H1 (cell line): ENCODE measurements at regions not wholly inside any gene's neighbourhood (a gene's known extent, or its start where the extent isn't known, plus 50 kb on each side); places are given as distances from the start of the nearest gene placed in this dataset.

ENCODE experiments used
- CBX8 ChIP-seq: fragments of 300-800, 300-1000 bp; sonication (generic); IDR thresholded peaks from 2 replicates; pipeline ENCODE4 v1.7.1; 2016; ENCODE audit warnings: low read depth, low read length, borderline replicate concordance
- POLR2AphosphoS5 ChIP-seq: IDR thresholded peaks from 2 replicates; pipeline ENCODE4 v1.6.1; 2011; ENCODE audit warnings: low read depth, low read length
- RFX5 ChIP-seq: IDR thresholded peaks from 2 replicates; pipeline ENCODE4 v1.6.1; 2011; ENCODE audit warnings: low read depth, low read length, improper control_type of control experiment, borderline replicate concordance
- SP1 ChIP-seq: IDR thresholded peaks from 2 replicates; pipeline ENCODE4 v1.6.1; 2011; ENCODE audit warnings: low read depth, low read length
- TF ChIP-seq, protein P1 (sequence below): IDR thresholded peaks from 2 replicates; pipeline ENCODE4 v1.6.1; 2012; ENCODE audit warnings: inconsistent platforms
- TF ChIP-seq, protein P2 (sequence below): IDR thresholded peaks from 2 replicates; pipeline ENCODE4 v1.6.1; 2011; ENCODE audit warnings: low read length, improper control_type of control experiment
- TF ChIP-seq, protein P3 (sequence below), 3 experiments: IDR thresholded peaks; 1 replicate in 2 of 3; 2 replicates in 1 of 3; pipeline versions ENCODE4 v1.5.1 to v1.6.1; 2011; ENCODE audit warnings: low read length in 3 of 3, mild to moderate bottlenecking in 3 of 3, inconsistent platforms in 2 of 3, low read depth in 1 of 3, moderate library complexity in 1 of 3; ENCODE audit not compliant: insufficient read depth in 1 of 3; ENCODE audit errors: control extremely low read depth in 1 of 3

- no peak for TF ChIP-seq SP1
- no peak for TF ChIP-seq CBX8
- TF ChIP-seq, protein P1, sequence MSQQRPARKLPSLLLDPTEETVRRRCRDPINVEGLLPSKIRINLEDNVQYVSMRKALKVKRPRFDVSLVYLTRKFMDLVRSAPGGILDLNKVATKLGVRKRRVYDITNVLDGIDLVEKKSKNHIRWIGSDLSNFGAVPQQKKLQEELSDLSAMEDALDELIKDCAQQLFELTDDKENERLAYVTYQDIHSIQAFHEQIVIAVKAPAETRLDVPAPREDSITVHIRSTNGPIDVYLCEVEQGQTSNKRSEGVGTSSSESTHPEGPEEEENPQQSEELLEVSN = no peak
- no peak for TF ChIP-seq POLR2AphosphoS5
- TF ChIP-seq RFX5 = no peak
- TF ChIP-seq, protein P2, sequence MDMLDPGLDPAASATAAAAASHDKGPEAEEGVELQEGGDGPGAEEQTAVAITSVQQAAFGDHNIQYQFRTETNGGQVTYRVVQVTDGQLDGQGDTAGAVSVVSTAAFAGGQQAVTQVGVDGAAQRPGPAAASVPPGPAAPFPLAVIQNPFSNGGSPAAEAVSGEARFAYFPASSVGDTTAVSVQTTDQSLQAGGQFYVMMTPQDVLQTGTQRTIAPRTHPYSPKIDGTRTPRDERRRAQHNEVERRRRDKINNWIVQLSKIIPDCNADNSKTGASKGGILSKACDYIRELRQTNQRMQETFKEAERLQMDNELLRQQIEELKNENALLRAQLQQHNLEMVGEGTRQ = no peak
- TF ChIP-seq, protein P3, sequence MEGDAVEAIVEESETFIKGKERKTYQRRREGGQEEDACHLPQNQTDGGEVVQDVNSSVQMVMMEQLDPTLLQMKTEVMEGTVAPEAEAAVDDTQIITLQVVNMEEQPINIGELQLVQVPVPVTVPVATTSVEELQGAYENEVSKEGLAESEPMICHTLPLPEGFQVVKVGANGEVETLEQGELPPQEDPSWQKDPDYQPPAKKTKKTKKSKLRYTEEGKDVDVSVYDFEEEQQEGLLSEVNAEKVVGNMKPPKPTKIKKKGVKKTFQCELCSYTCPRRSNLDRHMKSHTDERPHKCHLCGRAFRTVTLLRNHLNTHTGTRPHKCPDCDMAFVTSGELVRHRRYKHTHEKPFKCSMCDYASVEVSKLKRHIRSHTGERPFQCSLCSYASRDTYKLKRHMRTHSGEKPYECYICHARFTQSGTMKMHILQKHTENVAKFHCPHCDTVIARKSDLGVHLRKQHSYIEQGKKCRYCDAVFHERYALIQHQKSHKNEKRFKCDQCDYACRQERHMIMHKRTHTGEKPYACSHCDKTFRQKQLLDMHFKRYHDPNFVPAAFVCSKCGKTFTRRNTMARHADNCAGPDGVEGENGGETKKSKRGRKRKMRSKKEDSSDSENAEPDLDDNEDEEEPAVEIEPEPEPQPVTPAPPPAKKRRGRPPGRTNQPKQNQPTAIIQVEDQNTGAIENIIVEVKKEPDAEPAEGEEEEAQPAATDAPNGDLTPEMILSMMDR (IDR thresholded peaks at IDR 0.05; ENCODE audit: control extremely low read depth in 1 of 3, insufficient read depth in 1 of 3, low read depth in 1 of 3, low read length in 3 of 3) = no peak
These were observed 65.4 kb downstream of the RTL3 start for GRCh38 chrX:78593701-78594100.
